GM19025 (cell line): ENCODE measurements at regions not wholly inside any gene's neighbourhood (a gene's known extent, or its start where the extent isn't known, plus 50 kb on each side); places are given as distances from the start of the nearest gene placed in this dataset.

Experiments
- ATAC-seq: cut with Tn5 transposase; IDR thresholded peaks from one replicate; pipeline ENCODE4 v1.9.1; 2021; ENCODE audit warnings: mild to moderate bottlenecking, low read depth, moderate library complexity; ENCODE audit not compliant: unreplicated experiment

DNA sequence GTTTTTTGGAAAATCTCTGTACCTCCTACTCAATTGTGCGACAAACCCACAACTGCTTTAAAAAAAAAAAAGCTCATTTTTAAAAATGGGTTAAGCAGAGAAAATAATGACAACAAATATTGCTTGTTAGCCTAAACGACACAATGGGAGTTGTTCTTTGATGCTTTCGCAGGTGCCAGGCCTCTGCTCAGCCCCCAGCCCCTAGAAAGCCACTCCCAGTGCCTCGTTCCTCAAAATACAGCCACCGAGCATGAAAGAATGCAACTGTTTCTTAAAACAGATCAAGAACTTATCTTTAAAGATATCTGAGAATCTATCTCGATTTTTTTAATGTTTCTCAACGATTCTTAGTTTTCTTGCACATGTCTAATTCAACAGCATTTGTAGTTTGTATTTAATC is 85.2 kb upstream of the PFKP start:
- ATAC-seq = no peak

- no peak for ATAC-seq
Measured at GRCh38 chr10:2981361-2981801, 86.0 kb upstream of the PFKP start.

- ATAC-seq = no peak
Measured at GRCh38 chr10:2980791-2981360, 86.5 kb upstream of the PFKP start.

DNA sequence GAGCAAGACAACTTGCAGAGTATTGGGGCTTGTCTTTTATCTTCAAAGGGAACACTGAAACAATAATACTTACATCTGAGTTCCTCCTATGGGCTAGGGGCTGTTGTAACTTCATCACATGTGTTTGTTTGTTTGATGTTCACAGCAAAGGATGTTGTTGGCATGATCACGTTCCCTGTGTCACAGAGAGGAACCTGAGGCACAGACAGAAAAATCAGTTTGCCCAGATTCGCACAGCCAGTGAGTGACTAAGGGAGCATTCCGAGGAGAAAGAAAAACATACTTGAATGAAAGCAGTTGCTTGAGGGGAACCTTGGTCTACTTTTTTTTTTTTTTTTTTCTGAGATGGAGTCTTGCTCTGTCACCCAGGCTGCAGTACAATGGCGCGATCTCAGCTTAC is 87.2 kb upstream of the PFKP start:
- ATAC-seq = no peak

- ATAC-seq = no peak
Measured at GRCh38 chr10:2979306-2979705, 88.0 kb upstream of the PFKP start.

- ATAC-seq = no peak
Measured at GRCh38 chr10:2978574-2979273, 88.6 kb upstream of the PFKP start.

- no peak for ATAC-seq
Measured at GRCh38 chr10:2978111-2978510, 89.2 kb upstream of the PFKP start.

GRCh38 chr10:2974503-2975207 is 92.7 kb upstream of the PFKP start:
- ATAC-seq = no peak

DNA sequence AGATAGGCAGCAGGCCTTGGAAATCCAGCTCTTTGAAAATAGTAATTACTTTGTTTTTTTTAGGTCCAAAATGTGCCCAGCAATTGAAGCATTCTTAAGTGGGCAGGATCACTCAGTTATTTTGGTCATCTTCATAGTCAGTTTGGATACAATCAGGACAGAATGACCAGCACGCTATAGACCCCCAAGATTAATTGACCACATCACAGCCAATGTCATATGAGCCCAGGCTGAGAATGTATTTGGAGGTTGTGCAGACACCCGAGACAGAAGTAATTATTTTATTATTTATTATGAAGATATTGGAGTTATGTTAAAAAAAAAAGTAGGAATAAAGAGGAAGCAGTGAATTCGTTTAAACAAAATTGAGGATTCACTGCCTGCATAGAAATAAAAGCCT is 93.3 kb upstream of the PFKP start:
- ATAC-seq = no peak

DNA sequence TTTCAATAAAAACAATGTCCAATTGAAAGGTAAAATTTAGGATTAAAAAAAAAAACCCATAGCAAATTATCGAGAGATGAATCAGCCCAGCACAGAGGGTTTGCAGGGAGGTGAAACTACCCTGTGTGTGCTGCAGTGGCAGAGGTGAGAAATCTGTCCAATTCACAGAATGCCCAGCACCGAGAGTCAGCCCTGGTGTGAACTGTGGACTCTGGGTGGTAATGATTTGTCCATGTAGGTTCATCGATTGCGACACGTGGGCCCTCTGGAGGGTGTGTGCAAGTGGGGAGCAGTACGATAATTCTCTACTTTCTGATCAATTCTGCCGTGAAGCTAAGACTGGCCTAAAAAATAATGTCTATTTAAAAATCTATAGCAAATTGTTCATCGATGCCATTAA is 94.5 kb upstream of the PFKP start:
- ATAC-seq = no peak

DNA sequence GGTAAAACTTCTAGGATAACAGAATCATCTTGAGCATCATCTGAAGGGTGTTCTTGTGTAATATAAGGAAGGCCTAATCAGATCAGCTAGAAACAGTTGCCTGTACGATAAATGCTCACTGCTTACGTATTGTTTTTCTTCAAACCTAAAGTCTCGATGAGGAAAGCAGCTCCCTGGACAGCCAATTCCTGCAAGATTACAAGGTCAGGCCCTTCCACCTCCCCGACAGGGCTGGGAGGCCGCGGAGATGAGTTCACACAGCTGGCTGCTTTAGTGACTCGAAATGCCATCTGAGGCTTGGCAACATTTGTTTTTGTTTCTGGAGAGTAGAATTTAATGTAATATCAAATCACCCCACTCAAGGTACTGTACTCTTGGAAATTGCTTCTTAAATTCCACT is 95.1 kb upstream of the PFKP start:
- ATAC-seq = no peak

DNA sequence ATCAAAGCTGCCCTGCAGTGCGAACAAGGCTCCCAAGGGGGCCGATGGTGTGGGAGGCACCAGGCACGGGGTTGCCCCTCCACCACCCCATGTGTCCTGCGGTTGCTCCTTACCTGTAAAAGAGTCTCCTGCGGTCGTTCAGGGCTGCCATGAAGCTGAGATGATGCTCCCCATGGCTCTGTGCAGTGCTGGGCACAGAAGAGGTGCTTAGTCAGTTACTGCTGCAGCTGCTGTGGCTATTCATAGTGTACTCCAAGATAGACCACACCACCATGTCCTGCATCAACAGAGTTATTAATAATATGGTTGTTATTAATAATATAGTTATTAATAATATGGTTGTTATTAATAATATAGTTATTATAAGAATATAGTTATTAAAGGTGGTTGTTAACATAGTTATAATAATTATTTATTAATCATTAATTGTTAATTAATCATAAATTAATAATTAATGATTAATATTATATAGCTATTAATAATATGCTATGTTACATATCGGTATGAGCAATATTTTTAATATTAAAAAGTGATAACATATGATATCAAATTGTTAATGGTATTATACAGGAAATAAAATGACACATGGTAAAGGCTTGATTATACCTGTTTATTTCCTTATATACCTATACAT is 97.0 kb upstream of the PFKP start:
- ATAC-seq = no peak

DNA sequence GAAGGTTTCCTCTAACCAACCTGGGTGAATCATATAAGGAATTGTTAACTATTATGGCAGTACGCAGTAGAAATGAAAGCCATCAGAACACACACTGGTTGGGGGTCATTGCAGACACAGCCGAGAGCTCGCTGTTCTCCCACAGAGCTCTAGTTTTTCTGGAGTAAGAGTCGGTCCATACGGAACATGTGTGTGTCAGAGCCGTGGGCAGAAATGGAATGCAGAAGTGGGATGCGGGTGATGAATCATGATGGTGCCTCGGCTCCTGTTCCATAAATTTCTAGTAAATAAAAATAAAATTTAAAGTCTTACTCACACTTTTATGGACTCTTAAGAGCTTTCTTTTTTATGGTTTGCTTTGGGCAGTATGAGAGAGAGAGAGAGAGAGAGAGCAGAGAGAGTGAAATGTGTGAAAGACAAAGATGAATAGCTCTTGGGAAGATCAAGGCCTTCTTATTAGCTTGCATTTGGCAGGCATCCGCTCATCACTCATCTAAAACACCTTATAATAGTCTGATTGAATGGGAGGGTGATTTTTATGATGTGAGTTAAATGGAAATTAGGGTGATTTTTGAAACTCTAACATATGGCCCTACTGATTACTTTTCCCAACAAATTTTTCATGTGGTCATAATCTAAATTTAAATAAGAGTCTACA is 98.8 kb upstream of the PFKP start:
- ATAC-seq = no peak

DNA sequence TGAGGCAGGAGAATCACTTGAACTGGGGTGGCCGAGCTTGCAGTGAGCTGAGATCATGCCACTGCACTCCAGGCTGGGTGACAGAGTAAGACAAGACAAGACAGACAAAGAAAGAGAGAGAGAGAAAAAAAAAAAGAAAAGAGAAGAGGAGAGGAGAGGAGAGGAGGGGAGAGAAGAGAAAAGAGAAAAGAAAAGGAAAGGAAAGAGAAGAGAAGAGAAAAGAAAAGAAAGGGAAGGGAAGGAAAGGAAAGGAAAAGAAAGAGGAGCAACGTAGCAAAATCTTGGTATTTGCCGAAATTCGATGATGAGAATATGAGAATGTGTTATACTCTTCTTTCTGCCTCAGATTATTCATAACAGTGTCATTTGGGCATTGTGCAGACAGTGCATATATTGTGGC is 101.2 kb upstream of the PFKP start:
- no peak for ATAC-seq

- no peak for ATAC-seq
Measured at GRCh38 chr10:2964632-2965296, 102.6 kb upstream of the PFKP start.

DNA sequence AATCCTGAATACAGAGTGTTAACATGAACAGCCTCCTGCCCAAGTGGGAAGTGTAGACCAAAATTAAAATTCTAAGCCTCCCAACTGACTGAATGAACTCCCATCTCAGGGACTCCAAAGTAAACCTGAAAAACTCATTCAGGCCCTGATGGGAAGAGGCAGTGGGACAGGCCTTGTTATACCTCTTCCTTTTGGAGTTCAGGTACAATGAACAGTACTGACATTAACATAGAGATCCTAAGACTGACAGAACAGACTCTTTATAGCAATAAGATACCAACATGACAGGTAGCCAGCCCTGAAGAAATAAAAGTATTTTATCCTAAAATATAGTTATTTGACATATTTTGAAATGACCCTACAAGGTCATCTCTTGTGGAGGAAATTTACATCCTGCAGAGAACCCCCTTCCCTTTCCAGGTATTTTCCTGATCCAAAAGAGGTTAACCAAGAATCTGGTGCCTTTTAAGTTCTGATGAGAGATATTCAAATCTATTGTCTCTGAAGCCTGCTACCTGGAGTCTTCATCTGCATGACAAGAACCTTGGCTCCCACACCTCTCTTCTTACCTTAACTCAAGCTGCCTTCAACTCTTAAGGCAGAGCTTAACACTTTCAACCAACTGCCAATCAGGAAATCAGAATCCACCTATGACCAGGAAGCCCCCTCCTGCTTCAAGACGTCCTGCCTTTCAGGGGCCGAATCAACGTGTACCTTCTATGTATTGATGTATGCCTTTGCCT is 103.3 kb upstream of the PFKP start:
- no peak for ATAC-seq

- ATAC-seq = no peak
Measured at GRCh38 chr10:2962194-2962593, 105.2 kb upstream of the PFKP start.

GRCh38 chr10:2958659-2959058 is 108.7 kb upstream of the PFKP start:
- ATAC-seq = no peak

GRCh38 chr10:2957785-2958184 is 109.6 kb upstream of the PFKP start:
- ATAC-seq = no peak

- ATAC-seq = no peak
Measured at GRCh38 chr10:2955064-2955463, 112.3 kb upstream of the PFKP start.
